Naive thymus-derived CD4-positive, alpha-beta T cell (primary cell): ENCODE measurements at regions not wholly inside any gene's neighbourhood (a gene's known extent, or its start where the extent isn't known, plus 50 kb on each side); places are given as distances from the start of the nearest gene placed in this dataset.

Experiments used
- ATAC-seq: fragments of 150-1000 bp; cut with Tn5 transposase; 2 replicates; pipeline ENCODE4 v1.10.0; 2021; ENCODE audit warnings: mild to moderate bottlenecking, moderate library complexity
- CTCF ChIA-PET: fragments of 350-600 bp; sonication (Branson Sonifier 250); formaldehyde crosslinking; loops from one replicate; lab custom pipeline; 2021; ENCODE audit warnings: antibody characterized with exemption; lab: Charles Lee
- POLR2A ChIA-PET: fragments of 350-600 bp; sonication (Branson Sonifier 250); formaldehyde crosslinking; loops from one replicate; lab custom pipeline; 2021; ENCODE audit warnings: antibody characterized with exemption, inconsistent platforms; lab: Charles Lee
- DNase-seq, 9 donors: peaks; one replicate each; pipeline versions ENCODE4 v3.0.0 to v3.0.0-alpha.2; 2020 to 2022; ENCODE audit warnings: mixed read lengths in 1 of 9
- H3K27ac ChIP-seq: one replicate; pipeline ENCODE4 v1.7.0; 2013; ENCODE audit warnings: mild to moderate bottlenecking, low read depth, low read length, moderate library complexity
- H3K27me3 ChIP-seq, 2 donors: one replicate each; pipeline ENCODE4 v1.7.0; 2013; ENCODE audit warnings: low read length in 2 of 2, mild to moderate bottlenecking in 2 of 2, moderate library complexity in 2 of 2; ENCODE audit not compliant: control insufficient read depth in 2 of 2, insufficient read depth in 2 of 2
- H3K36me3 ChIP-seq, 3 experiments: 1 replicate in 2 of 3; 2 replicates in 1 of 3; pipeline ENCODE4 v1.7.0; 2013; ENCODE audit warnings: low read length in 3 of 3, mild to moderate bottlenecking in 3 of 3, moderate library complexity in 1 of 3; ENCODE audit not compliant: insufficient read depth in 3 of 3, control insufficient read depth in 2 of 3
- H3K4me1 ChIP-seq, 2 donors: one replicate each; pipeline ENCODE4 v1.7.0; 2013; ENCODE audit warnings: low read length in 2 of 2, mild to moderate bottlenecking in 2 of 2, moderate library complexity in 1 of 2; ENCODE audit not compliant: control insufficient read depth in 2 of 2, insufficient read depth in 2 of 2
- H3K4me3 ChIP-seq: 2 replicates; pipeline ENCODE4 v1.7.0; 2013; ENCODE audit warnings: mild to moderate bottlenecking, low read length
- H3K9me3 ChIP-seq, 3 experiments: 1 replicate in 2 of 3; 2 replicates in 1 of 3; pipeline ENCODE4 v1.7.0; 2013; ENCODE audit warnings: low read length in 3 of 3; ENCODE audit not compliant: control insufficient read depth in 2 of 3
- H3K27ac Mint-ChIP-seq, 9 donors: one replicate each; pipeline ENCODE4 v1.8.0; 2020 to 2022; ENCODE audit warnings: mixed read lengths in 9 of 9, mild to moderate bottlenecking in 8 of 9, moderate library complexity in 5 of 9, inconsistent platforms in 2 of 9
- H3K27me3 Mint-ChIP-seq, 5 donors: one replicate each; pipeline ENCODE4 v1.8.0; 2021 to 2022; ENCODE audit warnings: mixed read lengths in 5 of 5, mild to moderate bottlenecking in 1 of 5
- H3K36me3 Mint-ChIP-seq, 5 donors: one replicate each; pipeline ENCODE4 v1.8.0; 2020 to 2022; ENCODE audit warnings: mixed read lengths in 5 of 5, mild to moderate bottlenecking in 3 of 5, inconsistent platforms in 1 of 5
- H3K4me1 Mint-ChIP-seq, 7 donors: one replicate each; pipeline ENCODE4 v1.8.0; 2020 to 2022; ENCODE audit warnings: mixed read lengths in 7 of 7, mild to moderate bottlenecking in 3 of 7, inconsistent platforms in 1 of 7
- H3K4me3 Mint-ChIP-seq, 10 donors: one replicate each; pipeline ENCODE4 v1.8.0; 2020 to 2022; ENCODE audit warnings: mild to moderate bottlenecking in 10 of 10, mixed read lengths in 10 of 10, moderate library complexity in 6 of 10, inconsistent platforms in 2 of 10
- H3K9me3 Mint-ChIP-seq, 11 donors: one replicate each; pipeline ENCODE4 v1.8.0; 2020 to 2022; ENCODE audit warnings: mixed read lengths in 11 of 11, mild to moderate bottlenecking in 4 of 11, inconsistent platforms in 1 of 11, moderate library complexity in 1 of 11
- intact Hi-C, 2 donors: fragments of 100-400 bp; cut with micrococcal nuclease; formaldehyde crosslinking; loops; one replicate each; pipeline ENCODE4 v1.15.1; 2023

DNA sequence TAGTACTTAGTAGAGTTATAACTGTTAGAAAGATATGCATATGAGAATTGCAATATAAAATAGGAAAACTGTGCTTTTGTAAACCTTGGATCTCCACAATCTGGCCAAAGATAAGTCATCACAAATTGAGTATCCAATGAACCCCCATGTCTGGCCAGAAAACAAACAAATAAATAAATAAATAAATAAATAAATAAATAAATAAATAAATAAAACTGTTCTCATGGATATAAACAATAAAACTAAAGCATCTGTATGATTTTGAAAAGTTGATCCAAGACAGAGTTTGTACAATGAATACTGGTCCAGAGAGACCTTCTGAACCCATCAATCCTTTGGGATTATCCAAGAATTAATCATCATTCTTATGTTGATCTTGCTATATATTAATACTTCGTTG lies 367.6 kb upstream of the CDH9 start:
- Histone ChIP-seq H3K27me3 (no peaks in the 10 kb centered on the region), H3K4me3 (no peak overlapping the region), H3K9me3 (no peaks in the 10 kb centered on the region), H3K4me1 (no peaks in the 10 kb centered on the region), H3K36me3 (no peaks in the 10 kb centered on the region), H3K27ac (no peak overlapping the region)
- H3K4me1 Mint-ChIP-seq: no peaks in the 10 kb centered on the region
- H3K27ac Mint-ChIP-seq: no peak overlapping the region
- no peak for DNase-seq
- no peak for ATAC-seq
- intact Hi-C loops: no loop called here
- no peaks in the 10 kb centered on the region for H3K27me3 Mint-ChIP-seq
- ChIA-PET CTCF (no interaction called here), POLR2A (no interaction called here)
- H3K4me3 Mint-ChIP-seq: no peak overlapping the region
- no peaks in the 10 kb centered on the region for H3K36me3 Mint-ChIP-seq
- peaks cover 0 to 12% (median 5%) of the 10 kb centered on the region in 11 donors for H3K9me3 Mint-ChIP-seq

DNA sequence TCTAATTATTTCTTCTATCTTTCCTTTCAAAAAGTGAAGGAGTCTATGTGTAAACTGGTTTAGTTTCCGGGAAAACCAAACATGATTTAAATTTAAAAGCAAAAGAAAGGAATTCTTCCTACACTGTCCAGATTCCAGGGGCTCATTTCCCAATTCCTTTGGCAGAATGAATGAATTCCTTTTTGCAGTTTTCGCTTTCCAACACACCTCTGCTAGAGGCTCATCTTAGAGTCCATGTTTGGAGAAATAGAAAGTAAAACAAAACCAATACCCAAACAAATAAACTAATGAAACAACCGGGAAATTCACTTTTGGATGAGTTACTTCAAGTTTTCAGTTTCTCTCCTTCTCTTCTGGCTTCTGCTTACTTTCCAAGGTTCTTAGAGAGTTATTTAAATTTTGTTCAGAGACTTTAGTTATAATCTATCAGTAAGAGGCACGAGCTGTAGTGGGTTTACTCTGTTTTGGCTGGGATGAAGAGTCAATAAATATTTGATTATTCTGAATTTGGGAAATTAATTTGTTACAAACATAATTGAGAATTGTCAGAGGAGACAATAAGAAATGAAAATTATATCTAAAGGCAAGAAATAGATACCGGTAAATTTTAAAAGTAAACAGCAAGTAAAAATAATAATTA lies 365.0 kb upstream of the CDH9 start:
- ChIA-PET POLR2A (no interaction called here), CTCF (no interaction called here)
- Histone ChIP-seq H3K27me3 (no peaks in the 10 kb centered on the region), H3K9me3 (peaks cover 0 to 3% (median 0%) of the 10 kb centered on the region in 3 experiments), H3K4me3 (no peak overlapping the region), H3K27ac (no peak overlapping the region), H3K4me1 (no peaks in the 10 kb centered on the region), H3K36me3 (no peaks in the 10 kb centered on the region)
- intact Hi-C loops: no loop called here
- Mint-ChIP-seq H3K27ac (no peak overlapping the region), H3K27me3 (no peaks in the 10 kb centered on the region), H3K36me3 (no peaks in the 10 kb centered on the region), H3K9me3 (peaks cover 2 to 19% (median 8%) of the 10 kb centered on the region in 11 donors), H3K4me1 (no peaks in the 10 kb centered on the region), H3K4me3 (no peak overlapping the region)
- ATAC-seq (no peak), DNase-seq (no peak)

DNA sequence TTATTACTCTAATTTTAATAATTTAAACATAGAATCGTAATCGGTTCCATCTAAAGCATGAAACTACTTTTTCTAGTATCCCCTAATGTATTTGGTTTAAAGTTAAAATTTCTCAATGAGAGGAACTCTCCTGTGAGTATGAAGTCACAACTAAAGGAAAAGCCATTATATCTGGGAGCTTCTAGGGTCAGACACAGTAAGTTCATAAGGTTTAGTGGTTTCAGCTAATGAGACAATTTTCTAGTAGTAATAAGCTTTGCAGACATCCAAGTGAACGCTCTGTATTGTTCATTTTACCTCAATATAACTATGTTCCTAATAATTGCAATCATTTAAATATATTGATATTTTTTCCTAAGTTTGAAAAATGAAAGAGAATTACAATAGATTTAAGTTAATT lies 364.4 kb upstream of the CDH9 start:
- ChIA-PET CTCF (no interaction called here), POLR2A (no interaction called here)
- no peaks in the 10 kb centered on the region for H3K27me3 Mint-ChIP-seq
- H3K9me3 Mint-ChIP-seq: peaks cover 2 to 19% (median 8%) of the 10 kb centered on the region in 11 donors
- intact Hi-C loops: no loop called here
- no peaks in the 10 kb centered on the region for H3K4me1 Mint-ChIP-seq
- ATAC-seq: no peak
- Histone ChIP-seq H3K4me3 (no peak overlapping the region), H3K27me3 (no peaks in the 10 kb centered on the region), H3K27ac (no peak overlapping the region), H3K4me1 (no peaks in the 10 kb centered on the region), H3K36me3 (no peaks in the 10 kb centered on the region), H3K9me3 (peaks cover 0 to 4% (median 0%) of the 10 kb centered on the region in 3 experiments)
- H3K4me3 Mint-ChIP-seq: no peak overlapping the region
- no peak for DNase-seq
- H3K36me3 Mint-ChIP-seq: no peaks in the 10 kb centered on the region
- H3K27ac Mint-ChIP-seq: no peak overlapping the region

DNA sequence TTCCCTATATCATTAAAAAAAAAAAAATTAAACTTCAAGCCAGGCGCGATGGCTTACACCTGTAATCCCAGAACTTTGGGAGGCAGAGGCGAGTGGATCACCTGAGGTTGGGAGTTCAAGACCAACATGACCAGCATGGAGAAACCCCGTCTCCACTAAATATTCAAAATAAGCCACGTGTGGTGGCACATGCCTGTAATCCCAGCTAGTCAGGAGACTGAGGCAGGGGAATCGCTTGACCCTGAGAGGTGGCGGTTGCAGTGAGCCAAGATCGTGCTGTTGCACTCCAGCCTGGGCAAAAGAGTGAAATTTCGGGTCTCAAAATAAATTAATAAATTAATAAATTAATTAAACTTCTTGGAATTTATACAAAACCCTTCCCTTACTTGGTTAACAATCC lies 358.6 kb upstream of the CDH9 start:
- H3K27ac Mint-ChIP-seq: no peak overlapping the region
- CTCF ChIA-PET: no interaction called here

DNA sequence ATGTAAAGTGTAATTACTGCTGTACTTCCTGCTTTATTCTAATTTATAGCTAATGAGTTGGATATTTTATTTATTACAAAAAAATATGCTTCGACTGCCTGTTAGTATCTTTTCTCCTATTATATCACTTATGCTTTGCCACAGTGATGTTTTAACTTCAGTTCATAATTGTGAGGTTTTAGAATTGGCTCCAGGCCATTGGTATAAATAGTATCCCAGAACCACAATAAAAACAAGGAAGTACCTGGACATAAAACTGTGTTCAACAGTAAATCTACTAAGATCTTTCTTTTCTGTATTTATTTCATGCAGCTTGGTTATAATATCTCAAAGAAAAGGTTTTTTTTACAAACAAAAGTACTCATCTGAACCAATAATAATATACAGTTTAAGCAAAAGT lies 354.3 kb upstream of the CDH9 start:
- Mint-ChIP-seq H3K4me3 (no peak overlapping the region), H3K36me3 (no peaks in the 10 kb centered on the region), H3K9me3 (peaks cover 0 to 10% (median 3%) of the 10 kb centered on the region in 11 donors), H3K27me3 (no peaks in the 10 kb centered on the region), H3K27ac (no peak overlapping the region), H3K4me1 (no peaks in the 10 kb centered on the region)
- H3K4me1 ChIP-seq: no peaks in the 10 kb centered on the region
- no peak overlapping the region for H3K4me3 ChIP-seq
- ChIA-PET POLR2A (no interaction called here), CTCF (no interaction called here)
- H3K27me3 ChIP-seq: no peaks in the 10 kb centered on the region
- no peak overlapping the region for H3K27ac ChIP-seq
- no peaks in the 10 kb centered on the region for H3K9me3 ChIP-seq
- ATAC-seq: no peak
- H3K36me3 ChIP-seq: no peaks in the 10 kb centered on the region
- no peak for DNase-seq
- intact Hi-C loops: no loop called here

More for the DNA sequence above, 358.6 kb upstream of the CDH9 start:
- H3K36me3 Mint-ChIP-seq: no peaks in the 10 kb centered on the region
- no peak for ATAC-seq
- DNase-seq: no peak
- no peak overlapping the region for H3K4me3 Mint-ChIP-seq
- Histone ChIP-seq H3K27me3 (no peaks in the 10 kb centered on the region), H3K27ac (no peak overlapping the region), H3K9me3 (peaks cover 0 to 4% (median 0%) of the 10 kb centered on the region in 3 experiments), H3K4me3 (no peak overlapping the region), H3K36me3 (no peaks in the 10 kb centered on the region), H3K4me1 (no peaks in the 10 kb centered on the region)
- intact Hi-C loops: no loop called here
- POLR2A ChIA-PET: no interaction called here
- H3K4me1 Mint-ChIP-seq: no peaks in the 10 kb centered on the region
- peaks cover 1 to 12% (median 7%) of the 10 kb centered on the region in 11 donors for H3K9me3 Mint-ChIP-seq
- no peaks in the 10 kb centered on the region for H3K27me3 Mint-ChIP-seq

DNA sequence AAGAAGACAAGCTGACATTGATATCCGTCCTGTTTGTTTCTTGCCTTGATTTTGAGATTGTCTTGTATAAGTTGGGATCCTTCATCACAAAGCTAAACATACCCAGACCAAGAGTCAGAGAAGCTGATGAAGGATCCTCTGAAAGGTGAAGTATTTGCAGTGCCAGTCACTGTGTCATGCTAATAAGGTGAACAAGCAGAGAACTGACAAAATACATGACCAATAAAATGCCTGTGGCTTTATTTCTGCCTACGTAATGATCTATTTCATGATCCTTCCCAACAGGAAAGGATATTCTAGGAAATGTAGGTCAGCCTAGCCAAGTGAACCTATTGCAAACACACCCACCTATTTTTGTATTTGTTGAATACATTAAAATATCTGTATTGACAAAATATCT lies 351.3 kb upstream of the CDH9 start:
- DNase-seq: no peak
- no peaks in the 10 kb centered on the region for H3K4me1 ChIP-seq
- no peak for ATAC-seq
- ChIA-PET POLR2A (no interaction called here), CTCF (no interaction called here)
- Mint-ChIP-seq H3K27ac (no peak overlapping the region), H3K9me3 (peaks cover 0 to 18% (median 5%) of the 10 kb centered on the region in 11 donors), H3K36me3 (no peaks in the 10 kb centered on the region), H3K27me3 (no peaks in the 10 kb centered on the region), H3K4me3 (no peak overlapping the region), H3K4me1 (no peaks in the 10 kb centered on the region)
- no peak overlapping the region for H3K27ac ChIP-seq
- no peak overlapping the region for H3K4me3 ChIP-seq
- intact Hi-C loops: no loop called here
- no peaks in the 10 kb centered on the region for H3K27me3 ChIP-seq
- H3K9me3 ChIP-seq: no peaks in the 10 kb centered on the region
- no peaks in the 10 kb centered on the region for H3K36me3 ChIP-seq

DNA sequence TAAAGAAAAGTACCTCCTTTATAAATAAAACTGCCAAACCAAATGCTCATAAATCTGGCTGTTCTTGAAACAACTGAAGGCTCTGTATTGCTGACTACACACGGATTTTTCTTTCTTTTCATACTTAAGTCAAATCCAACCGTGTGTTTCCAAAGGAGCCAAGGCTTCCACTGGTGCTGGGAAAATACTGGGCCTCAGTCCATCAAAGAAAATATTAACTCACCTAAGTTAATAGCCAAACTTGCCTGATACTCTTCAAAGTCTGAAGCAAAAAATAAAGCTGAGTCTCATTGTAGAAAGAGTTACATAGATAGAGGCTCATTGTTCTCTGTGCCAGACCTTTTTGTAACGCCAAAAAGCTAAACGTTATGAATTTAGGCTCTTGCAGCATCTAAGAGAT lies 350.4 kb upstream of the CDH9 start:
- no peaks in the 10 kb centered on the region for H3K4me1 Mint-ChIP-seq
- ChIA-PET CTCF (interaction anchor here (0.6 kb wide), 1 partner anchor 1390 kb away, joined by 3 read pairs; no protein-coding TSS in a partner anchor), POLR2A (no interaction called here)
- Histone ChIP-seq H3K36me3 (no peaks in the 10 kb centered on the region), H3K9me3 (no peaks in the 10 kb centered on the region), H3K27me3 (no peaks in the 10 kb centered on the region), H3K4me3 (no peak overlapping the region), H3K27ac (no peak overlapping the region), H3K4me1 (no peaks in the 10 kb centered on the region)
- DNase-seq (no peak), ATAC-seq (no peak)
- intact Hi-C loops: no loop called here
- H3K36me3 Mint-ChIP-seq: no peaks in the 10 kb centered on the region
- no peaks in the 10 kb centered on the region for H3K27me3 Mint-ChIP-seq
- H3K27ac Mint-ChIP-seq: no peak overlapping the region
- H3K4me3 Mint-ChIP-seq: no peak overlapping the region
- peaks cover 0 to 14% (median 5%) of the 10 kb centered on the region in 11 donors for H3K9me3 Mint-ChIP-seq
